Astrocyte (in vitro differentiated cells and primary cell): ENCODE measurements at regions not wholly inside any gene's neighbourhood (a gene's known extent, or its start where the extent isn't known, plus 50 kb on each side); places are given as distances from the start of the nearest gene placed in this dataset.

Experiments used
- DNase-seq: peaks from one replicate; pipeline ENCODE4 v3.0.0-alpha.2; 2010; ENCODE audit warnings: low read depth
- FAIRE-seq: peaks from 2 replicates; lab custom pipeline; 2011; peaks lifted over from hg19 to GRCh38; lab: Jason Lieb, UNC
- H2AFZ ChIP-seq: 2 replicates; pipeline ENCODE4 v1.6.0; 2012; ENCODE audit warnings: low read depth, low read length, inconsistent platforms
- H3K27ac ChIP-seq: 2 replicates; pipeline ENCODE4 v1.5.1; 2011; ENCODE audit warnings: low read depth, low read length, inconsistent platforms
- H3K27me3 ChIP-seq: 2 replicates; pipeline ENCODE4 v1.6.0; 2011; ENCODE audit warnings: low read length, inconsistent platforms; ENCODE audit not compliant: insufficient read depth
- H3K36me3 ChIP-seq: 2 replicates; pipeline ENCODE4 v1.5.1; 2011; ENCODE audit warnings: low read length, inconsistent platforms; ENCODE audit not compliant: insufficient read depth
- H3K4me1 ChIP-seq: 2 replicates; pipeline ENCODE4 v1.5.1; 2011; ENCODE audit warnings: low read length, inconsistent platforms; ENCODE audit not compliant: insufficient read depth
- H3K4me2 ChIP-seq: 2 replicates; pipeline ENCODE4 v1.6.0; 2012; ENCODE audit warnings: low read length, inconsistent platforms
- H3K4me3 ChIP-seq: 2 replicates; pipeline ENCODE4 v1.5.1; 2011; ENCODE audit warnings: low read depth, mild to moderate bottlenecking, low read length, inconsistent platforms; ENCODE audit not compliant: insufficient read depth
- H3K79me2 ChIP-seq: 2 replicates; pipeline ENCODE4 v1.6.0; 2012; ENCODE audit warnings: mild to moderate bottlenecking, low read length, inconsistent platforms; ENCODE audit not compliant: insufficient read depth
- H3K9ac ChIP-seq: 2 replicates; pipeline ENCODE4 v1.6.0; 2012; ENCODE audit warnings: mild to moderate bottlenecking, low read length, inconsistent platforms
- H3K9me3 ChIP-seq: 2 replicates; pipeline ENCODE4 v1.5.1; 2012; ENCODE audit warnings: low read depth, mild to moderate bottlenecking, low read length, inconsistent platforms; ENCODE audit not compliant: insufficient read depth
- H4K20me1 ChIP-seq: 2 replicates; pipeline ENCODE4 v1.6.0; 2012; ENCODE audit warnings: low read length, inconsistent platforms; ENCODE audit not compliant: insufficient read depth
- H3K27ac Mint-ChIP-seq: one replicate; pipeline ENCODE4 v1.8.0; 2021; ENCODE audit warnings: mild to moderate bottlenecking, mixed read lengths; ENCODE audit not compliant: unreplicated experiment
- H3K27me3 Mint-ChIP-seq: one replicate; pipeline ENCODE4 v1.8.0; 2021; ENCODE audit warnings: low read depth, mixed read lengths; ENCODE audit not compliant: unreplicated experiment
- H3K36me3 Mint-ChIP-seq: one replicate; pipeline ENCODE4 v1.8.0; 2021; ENCODE audit warnings: low read depth, mixed read lengths; ENCODE audit not compliant: unreplicated experiment
- H3K4me1 Mint-ChIP-seq: one replicate; pipeline ENCODE4 v1.8.0; 2021; ENCODE audit warnings: low read depth, mixed read lengths; ENCODE audit not compliant: unreplicated experiment
- H3K4me3 Mint-ChIP-seq: one replicate; pipeline ENCODE4 v1.8.0; 2021; ENCODE audit warnings: mild to moderate bottlenecking, moderate library complexity, mixed read lengths; ENCODE audit not compliant: unreplicated experiment
- H3K9me3 Mint-ChIP-seq: one replicate; pipeline ENCODE4 v1.8.0; 2021; ENCODE audit warnings: mild to moderate bottlenecking, mixed read lengths; ENCODE audit not compliant: unreplicated experiment
- CTCF ChIP-seq: IDR thresholded peaks from 2 replicates; pipeline ENCODE4 v1.5.1; 2011; ENCODE audit warnings: low read depth, mild to moderate bottlenecking, inconsistent platforms, low read length, moderate library complexity; ENCODE audit not compliant: insufficient read depth
- EZH2 ChIP-seq: IDR thresholded peaks from 2 replicates; pipeline ENCODE4 v1.6.1; 2012; ENCODE audit warnings: mild to moderate bottlenecking, low read length, inconsistent platforms; ENCODE audit not compliant: insufficient read depth

GRCh38 chr20:50271176-50271575 is 80.5 kb downstream of the CEBPB start:
- H3K27ac Mint-ChIP-seq = no peak overlapping the region

DNA sequence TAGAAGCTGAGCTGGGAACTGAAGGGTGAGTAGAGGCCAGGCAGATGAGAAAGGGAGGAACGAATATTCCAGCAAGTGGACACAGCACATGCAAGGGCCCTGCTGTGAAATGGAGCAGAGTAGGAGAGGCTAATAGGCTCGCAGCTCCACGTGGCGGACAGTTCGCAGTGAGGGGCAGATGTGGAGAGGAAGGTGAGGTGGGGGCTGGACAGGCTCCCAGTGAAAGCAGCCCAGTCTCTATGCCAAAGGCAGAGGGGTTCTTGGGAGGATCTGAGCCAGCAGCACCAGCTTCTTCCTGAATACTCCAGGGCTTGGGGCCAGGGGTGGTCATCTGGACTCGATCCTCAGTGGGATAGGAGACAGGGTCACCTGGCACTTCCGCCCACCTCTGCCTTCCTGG is 81.0 kb downstream of the CEBPB start:
- TF ChIP-seq CTCF (no peak), EZH2 (no peak)
- no peak overlapping the region for H3K4me3 Mint-ChIP-seq
- no peak overlapping the region for H3K4me3 ChIP-seq
- no peaks in the 10 kb centered on the region for H3K9me3 Mint-ChIP-seq
- DNase-seq = no peak
- H3K9me3 ChIP-seq = no peaks in the 10 kb centered on the region
- no peaks in the 10 kb centered on the region for H4K20me1 ChIP-seq
- no peaks in the 10 kb centered on the region for H3K36me3 ChIP-seq
- peaks cover 49% of the 10 kb centered on the region for H3K27me3 Mint-ChIP-seq
- H3K36me3 Mint-ChIP-seq = no peaks in the 10 kb centered on the region
- H3K27ac ChIP-seq = no peak overlapping the region
- no peak overlapping the region for H3K27ac Mint-ChIP-seq
- no peaks in the 10 kb centered on the region for H3K4me1 Mint-ChIP-seq
- FAIRE-seq = no peak
- H3K9ac ChIP-seq = no peak overlapping the region
- H3K79me2 ChIP-seq = no peaks in the 10 kb centered on the region
- H3K4me1 ChIP-seq = no peaks in the 10 kb centered on the region
- H3K4me2 ChIP-seq = no peak overlapping the region
- no peak overlapping the region for H2AFZ ChIP-seq
- H3K27me3 ChIP-seq = peaks cover 3% of the 10 kb centered on the region

More at GRCh38 chr20:50271176-50271575, 80.5 kb downstream of the CEBPB start:
- Histone ChIP-seq H4K20me1 (no peaks in the 10 kb centered on the region), H2AFZ (no peak overlapping the region), H3K79me2 (no peaks in the 10 kb centered on the region), H3K4me2 (no peak overlapping the region), H3K27ac (no peak overlapping the region), H3K4me1 (no peaks in the 10 kb centered on the region), H3K27me3 (peaks cover 3% of the 10 kb centered on the region), H3K4me3 (no peak overlapping the region), H3K36me3 (no peaks in the 10 kb centered on the region), H3K9ac (no peak overlapping the region), H3K9me3 (no peaks in the 10 kb centered on the region)
- Mint-ChIP-seq H3K4me3 (no peak overlapping the region), H3K36me3 (no peaks in the 10 kb centered on the region), H3K27me3 (peaks cover 44% of the 10 kb centered on the region), H3K9me3 (no peaks in the 10 kb centered on the region), H3K4me1 (no peaks in the 10 kb centered on the region)
- DNase-seq (no peak), FAIRE-seq (no peak)
- no peak for TF ChIP-seq EZH2
- no peak for TF ChIP-seq CTCF

- TF ChIP-seq CTCF (no peak), EZH2 (no peak)
- DNase-seq (no peak), FAIRE-seq (no peak)
- Mint-ChIP-seq H3K27ac (no peak overlapping the region), H3K9me3 (no peaks in the 10 kb centered on the region), H3K4me1 (no peaks in the 10 kb centered on the region), H3K27me3 (peaks cover 54% of the 10 kb centered on the region), H3K4me3 (no peak overlapping the region), H3K36me3 (no peaks in the 10 kb centered on the region)
- H3K79me2 ChIP-seq = no peaks in the 10 kb centered on the region
- H4K20me1 ChIP-seq = no peaks in the 10 kb centered on the region
- peaks cover 3% of the 10 kb centered on the region for H3K27me3 ChIP-seq
- H3K4me2 ChIP-seq = no peak overlapping the region
- H3K4me1 ChIP-seq = no peaks in the 10 kb centered on the region
- no peak overlapping the region for H3K9ac ChIP-seq
- H3K27ac ChIP-seq = no peak overlapping the region
- no peaks in the 10 kb centered on the region for H3K36me3 ChIP-seq
- no peak overlapping the region for H2AFZ ChIP-seq
- H3K4me3 ChIP-seq = no peak overlapping the region
- no peaks in the 10 kb centered on the region for H3K9me3 ChIP-seq
Observed at GRCh38 chr20:50272030-50272723, 81.5 kb downstream of the CEBPB start.
